ENCODE measurements at regions not wholly inside any gene's neighbourhood (a gene's known extent, or its start where the extent isn't known, plus 50 kb on each side); places are given as distances from the start of the nearest gene placed in this dataset.

GRCh38 chr5:110224050-110224449, 502.4 kb downstream of the TMEM232 start:
- Histone ChIP-seq H3K79me2 (ENCODE audit: insufficient read depth, low read length) (no peaks in the 10 kb centered on the region), H4K20me1 (ENCODE audit: control insufficient read depth, insufficient read depth, insufficient read length) (no peaks in the 10 kb centered on the region), H3K27me3 (ENCODE audit: insufficient read depth, low read length) (no peaks in the 10 kb centered on the region), H2BK12ac (ENCODE audit: insufficient read length, low read depth, low read length) (no peak overlapping the region), H3K79me1 (ENCODE audit: insufficient read depth, low read depth, low read length, poor library complexity, severe bottlenecking) (no peaks in the 10 kb centered on the region), H3K4ac (ENCODE audit: low read depth, low read length) (no peak overlapping the region), H3K23ac (ENCODE audit: insufficient read length, low read depth, low read length) (no peak overlapping the region), H2AK5ac (ENCODE audit: insufficient read length, low read length) (no peak overlapping the region), H3K23me2 (ENCODE audit: insufficient read length, low read depth, low read length, poor library complexity, severe bottlenecking) (no peaks in the 10 kb centered on the region), H2BK120ac (ENCODE audit: low read depth, low read length, poor library complexity, severe bottlenecking) (no peak overlapping the region), H3K27ac (ENCODE audit: insufficient read length, low read depth, low read length) (no peak overlapping the region), H3K4me1 (ENCODE audit: insufficient read depth, low read length) (no peaks in the 10 kb centered on the region), H3T11ph (ENCODE audit: low read length) (no peak overlapping the region), H4K91ac (ENCODE audit: insufficient read length, low read depth, low read length) (no peak overlapping the region), H4K8ac (replicated peaks; ENCODE audit: insufficient read length, low read depth, low read length) (no peak overlapping the region), H2BK5ac (ENCODE audit: insufficient read length, low read length) (no peak overlapping the region), H3K9ac (ENCODE audit: extremely low read depth, insufficient read length, low read length) (no peak overlapping the region), H3K4me2 (ENCODE audit: insufficient read depth, insufficient read length, low read length) (no peak overlapping the region), H3K9me3 (ENCODE audit: control insufficient read depth, low read depth, low read length) (no peaks in the 10 kb centered on the region), H2BK15ac (ENCODE audit: low read depth, low read length) (no peak overlapping the region), H3K14ac (ENCODE audit: insufficient read depth, low read length) (no peak overlapping the region), H2AFZ (ENCODE audit: low read length) (no peak overlapping the region), H3K18ac (ENCODE audit: insufficient read length, low read depth, low read length) (no peak overlapping the region), H3K56ac (ENCODE audit: insufficient read length, low read depth, low read length) (no peak overlapping the region), H2BK20ac (ENCODE audit: low read depth, low read length, poor library complexity, severe bottlenecking) (no peak overlapping the region), H4K5ac (ENCODE audit: insufficient read length, low read depth, low read length) (no peak overlapping the region)
- Mint-ChIP-seq H3K27ac (no peak overlapping the region), H3K27me3 (ENCODE audit: low read depth) (no peaks in the 10 kb centered on the region), H3K4me1 (no peaks in the 10 kb centered on the region), H3K36me3 (ENCODE audit: insufficient read depth in 1 of 3, low read depth in 3 of 3) (peaks cover 0 to 14% (median 2%) of the 10 kb centered on the region in 3 experiments; a peak in 3 of 7 replicates), H3K9me3 (peaks cover 16 to 19% of the 10 kb centered on the region in 2 experiments), H3K4me3 (no peak overlapping the region)
- no CpG with 5 or more reads among the region's 1 CpG for WGBS (ENCODE audit: extremely low coverage, insufficient read length, low lambda C conversion rate)
- TF ChIP-seq CTCF (conservative IDR thresholded peaks at IDR 0.05), result no peak
- DNase-seq, result no peak

Measured in H9 (cell line).